ENCODE measurements at regions not wholly inside any gene's neighbourhood (a gene's known extent, or its start where the extent isn't known, plus 50 kb on each side); places are given as distances from the start of the nearest gene placed in this dataset.

DNA sequence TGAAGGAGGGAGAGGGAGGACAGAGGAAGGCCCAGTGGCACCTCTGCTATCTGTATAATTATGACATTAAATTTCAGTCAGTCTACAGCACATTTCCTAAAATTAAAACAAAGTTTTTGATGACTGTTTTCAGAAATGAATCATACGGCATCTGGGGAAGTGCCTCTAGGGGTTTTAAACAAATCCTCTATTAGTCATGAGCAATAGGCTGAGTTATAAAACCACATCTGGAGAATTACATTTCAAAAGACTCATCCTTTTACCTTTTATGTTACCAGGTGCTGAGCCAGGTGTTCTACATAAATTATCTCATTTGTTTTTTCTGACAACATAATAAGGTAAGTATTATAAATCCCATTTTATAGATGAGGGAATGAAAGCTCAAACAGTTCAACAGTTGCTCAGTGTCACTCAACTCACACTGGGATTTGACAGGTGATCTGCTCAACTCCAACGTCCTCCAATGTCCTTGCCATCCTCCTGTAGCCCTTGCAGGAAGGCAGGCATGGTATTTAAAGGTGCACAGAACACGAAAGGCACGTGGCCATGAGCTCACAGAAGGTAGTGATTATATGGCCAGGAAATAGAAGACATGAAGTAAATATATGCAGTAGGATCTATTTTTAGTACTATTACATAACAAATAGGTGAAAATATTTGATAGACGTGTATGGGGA lies 184.2 kb upstream of the MAN1A1 start:
- peak overlapping the region in 2 of 3 experiments; percentile 18 to 34 for H3K4me3 ChIP-seq (ENCODE audit: control insufficient read depth in 2 of 3, extremely low read depth in 1 of 3, insufficient read depth in 2 of 3, low read depth in 1 of 3, low read length in 3 of 3)
- H3K9me3 ChIP-seq (ENCODE audit: control insufficient read depth, low read depth, low read length): no peaks in the 10 kb centered on the region
- TF ChIP-seq, protein P1, sequence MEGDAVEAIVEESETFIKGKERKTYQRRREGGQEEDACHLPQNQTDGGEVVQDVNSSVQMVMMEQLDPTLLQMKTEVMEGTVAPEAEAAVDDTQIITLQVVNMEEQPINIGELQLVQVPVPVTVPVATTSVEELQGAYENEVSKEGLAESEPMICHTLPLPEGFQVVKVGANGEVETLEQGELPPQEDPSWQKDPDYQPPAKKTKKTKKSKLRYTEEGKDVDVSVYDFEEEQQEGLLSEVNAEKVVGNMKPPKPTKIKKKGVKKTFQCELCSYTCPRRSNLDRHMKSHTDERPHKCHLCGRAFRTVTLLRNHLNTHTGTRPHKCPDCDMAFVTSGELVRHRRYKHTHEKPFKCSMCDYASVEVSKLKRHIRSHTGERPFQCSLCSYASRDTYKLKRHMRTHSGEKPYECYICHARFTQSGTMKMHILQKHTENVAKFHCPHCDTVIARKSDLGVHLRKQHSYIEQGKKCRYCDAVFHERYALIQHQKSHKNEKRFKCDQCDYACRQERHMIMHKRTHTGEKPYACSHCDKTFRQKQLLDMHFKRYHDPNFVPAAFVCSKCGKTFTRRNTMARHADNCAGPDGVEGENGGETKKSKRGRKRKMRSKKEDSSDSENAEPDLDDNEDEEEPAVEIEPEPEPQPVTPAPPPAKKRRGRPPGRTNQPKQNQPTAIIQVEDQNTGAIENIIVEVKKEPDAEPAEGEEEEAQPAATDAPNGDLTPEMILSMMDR (optimal IDR thresholded peaks at IDR 0.05 in 1 of 3, IDR thresholded peaks at IDR 0.05 in 1 of 3, conservative IDR thresholded peaks at IDR 0.05 in 1 of 3; ENCODE audit: extremely low read depth in 1 of 3, insufficient read depth in 2 of 3, low read length in 3 of 3): no peak
- peak overlapping the region; percentile 79 for H2AFZ ChIP-seq (ENCODE audit: control insufficient read depth, low read length)
- peaks cover 30% of the 10 kb centered on the region for H3K4me1 ChIP-seq (ENCODE audit: control insufficient read depth, extremely low read depth, insufficient read depth, low read length)
- dilution Hi-C loops (cut with MboI; ENCODE audit: extremely low pct_ligation_motif_present, low sequenced_read_pairs): no loop called here
- peak overlapping the region; percentile 81 for H3K27ac ChIP-seq (ENCODE audit: control insufficient read depth, insufficient read depth, low read length)
- no peaks in the 10 kb centered on the region for H4K20me1 ChIP-seq (ENCODE audit: control insufficient read depth, extremely low read depth, insufficient read depth, low read length)
- DNase-seq (ENCODE audit: low read depth, low spot score): peak; percentile 63
- no peaks in the 10 kb centered on the region for H3K9me1 ChIP-seq (ENCODE audit: control insufficient read depth, extremely low read depth, insufficient read depth, low read length)
- no peaks in the 10 kb centered on the region for H3K36me3 ChIP-seq (ENCODE audit: control insufficient read depth in 2 of 2, extremely low read depth in 1 of 2, insufficient read depth in 2 of 2, low read length in 2 of 2)
- H3K79me2 ChIP-seq (ENCODE audit: control insufficient read depth, insufficient read depth, low read length): no peaks in the 10 kb centered on the region
- peak overlapping the region; percentile 33 for H3K9ac ChIP-seq (ENCODE audit: control insufficient read depth, extremely low read depth, insufficient read depth, low read length)
- peak overlapping the region; percentile 74 for H3K4me2 ChIP-seq (ENCODE audit: control insufficient read depth, extremely low read depth, insufficient read depth, low read depth, low read length)
- FAIRE-seq: peak; percentile 65
- H3K27me3 ChIP-seq (ENCODE audit: control insufficient read depth, extremely low read depth, insufficient read depth, low read length): no peaks in the 10 kb centered on the region

DNA sequence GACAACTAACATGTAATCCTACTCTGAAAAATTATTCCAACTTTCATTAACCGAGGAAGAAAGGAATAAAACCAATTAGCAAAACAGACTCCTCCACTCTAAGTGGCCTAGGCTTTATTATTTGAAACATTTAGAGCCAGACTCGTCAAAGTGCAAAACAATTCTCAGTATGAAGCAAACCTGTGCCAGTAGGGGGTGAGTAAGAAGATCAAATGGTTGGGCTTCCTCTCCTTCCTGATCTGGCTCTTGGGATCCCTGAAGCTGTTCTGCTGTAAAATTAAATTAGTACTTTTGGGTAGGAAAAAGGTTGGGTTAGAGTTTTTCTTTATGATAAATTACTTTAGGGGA lies 177.6 kb upstream of the MAN1A1 start:
- no peak for FAIRE-seq
- H3K9ac ChIP-seq (ENCODE audit: control insufficient read depth, extremely low read depth, insufficient read depth, low read length): no peak overlapping the region
- H3K27ac ChIP-seq (ENCODE audit: control insufficient read depth, insufficient read depth, low read length): no peak overlapping the region
- dilution Hi-C loops (cut with MboI; ENCODE audit: extremely low pct_ligation_motif_present, low sequenced_read_pairs): no loop called here
- no peak for DNase-seq (ENCODE audit: low read depth, low spot score)
- H4K20me1 ChIP-seq (ENCODE audit: control insufficient read depth, extremely low read depth, insufficient read depth, low read length): no peaks in the 10 kb centered on the region
- H3K4me2 ChIP-seq (ENCODE audit: control insufficient read depth, extremely low read depth, insufficient read depth, low read depth, low read length): no peak overlapping the region
- TF ChIP-seq, protein P1 (optimal IDR thresholded peaks at IDR 0.05 in 1 of 3, IDR thresholded peaks at IDR 0.05 in 1 of 3, conservative IDR thresholded peaks at IDR 0.05 in 1 of 3; ENCODE audit: extremely low read depth in 1 of 3, insufficient read depth in 2 of 3, low read length in 3 of 3): peak in 1 of 3 experiments; percentile 4
- TF ChIP-seq EZH2 (IDR thresholded peaks at IDR 0.05; ENCODE audit: low read length): no peak
- H2AFZ ChIP-seq (ENCODE audit: control insufficient read depth, low read length): no peak overlapping the region
- H3K79me2 ChIP-seq (ENCODE audit: control insufficient read depth, insufficient read depth, low read length): no peaks in the 10 kb centered on the region
- H3K4me3 ChIP-seq (ENCODE audit: control insufficient read depth in 2 of 3, extremely low read depth in 1 of 3, insufficient read depth in 2 of 3, low read depth in 1 of 3, low read length in 3 of 3): no peak overlapping the region
- no peaks in the 10 kb centered on the region for H3K9me1 ChIP-seq (ENCODE audit: control insufficient read depth, extremely low read depth, insufficient read depth, low read length)
- H3K36me3 ChIP-seq (ENCODE audit: control insufficient read depth in 2 of 2, extremely low read depth in 1 of 2, insufficient read depth in 2 of 2, low read length in 2 of 2): no peaks in the 10 kb centered on the region
- no peaks in the 10 kb centered on the region for H3K4me1 ChIP-seq (ENCODE audit: control insufficient read depth, extremely low read depth, insufficient read depth, low read length)
- no peaks in the 10 kb centered on the region for H3K9me3 ChIP-seq (ENCODE audit: control insufficient read depth, low read depth, low read length)
- no peaks in the 10 kb centered on the region for H3K27me3 ChIP-seq (ENCODE audit: control insufficient read depth, extremely low read depth, insufficient read depth, low read length)

All from keratinocyte (primary cell).